ENCODE measurements at regions not wholly inside any gene's neighbourhood (a gene's known extent, or its start where the extent isn't known, plus 50 kb on each side); places are given as distances from the start of the nearest gene placed in this dataset.

- TF ChIP-seq CTCF (conservative IDR thresholded peaks at IDR 0.05 in 1 of 2, IDR thresholded peaks at IDR 0.05 in 1 of 2; ENCODE audit: low read depth in 1 of 2, low read length in 2 of 2), result no peak
- TF ChIP-seq EZH2 (IDR thresholded peaks at IDR 0.05; ENCODE audit: low read length, missing control alignments), result no peak
Measured at GRCh38 chr2:41387519-41387918, 660.3 kb upstream of the PKDCC start.

Data from fibroblast of lung (primary cell).